Calu3 (cell line): ENCODE measurements at regions not wholly inside any gene's neighbourhood (a gene's known extent, or its start where the extent isn't known, plus 50 kb on each side); places are given as distances from the start of the nearest gene placed in this dataset.

Experiments used
- BruUV-seq: library from RNA; stranded (reverse); fragments of 400-500 nt; replicated peaks from 2 replicates; lab custom pipeline; 2021; lab: Mats Ljungman, UMichigan
- CTCF ChIA-PET: fragments of 300-600 bp; sonication (Branson Sonifier 250); formaldehyde crosslinking; loops from one replicate; lab custom pipeline; 2022; ENCODE audit warnings: antibody characterized with exemption; lab: Charles Lee
- DNase-seq: peaks from one replicate; pipeline ENCODE4 v3.0.0; 2022
- H3K27ac Mint-ChIP-seq: one replicate; pipeline ENCODE4 v1.8.0; 2022; ENCODE audit warnings: mixed read lengths; ENCODE audit not compliant: unreplicated experiment
- H3K27me3 Mint-ChIP-seq: one replicate; pipeline ENCODE4 v1.8.0; 2022; ENCODE audit warnings: mixed read lengths; ENCODE audit not compliant: unreplicated experiment
- H3K36me3 Mint-ChIP-seq: one replicate; pipeline ENCODE4 v1.8.0; 2022; ENCODE audit warnings: mild to moderate bottlenecking, moderate library complexity, mixed read lengths; ENCODE audit not compliant: insufficient read depth, unreplicated experiment
- H3K4me1 Mint-ChIP-seq: one replicate; pipeline ENCODE4 v1.8.0; 2022; ENCODE audit warnings: mild to moderate bottlenecking, low read depth, mixed read lengths; ENCODE audit not compliant: unreplicated experiment
- H3K4me3 Mint-ChIP-seq: one replicate; pipeline ENCODE4 v1.8.0; 2022; ENCODE audit warnings: mild to moderate bottlenecking, low read depth, moderate library complexity, mixed read lengths; ENCODE audit not compliant: unreplicated experiment
- H3K9me3 Mint-ChIP-seq: one replicate; pipeline ENCODE4 v1.8.0; 2022; ENCODE audit warnings: low read depth, mixed read lengths; ENCODE audit not compliant: unreplicated experiment
- intact Hi-C: fragments of 100-400 bp; cut with micrococcal nuclease; formaldehyde crosslinking; loops from one replicate; pipeline ENCODE4 v1.10.0; 2022; ENCODE audit not compliant: unreplicated experiment
- TF ChIP-seq, protein P1 (sequence below): fragments of 200-600 bp; IDR thresholded peaks from one replicate; pipeline ENCODE4 v1.8.0; 2022; ENCODE audit warnings: antibody characterized with exemption; ENCODE audit not compliant: unreplicated experiment

DNA sequence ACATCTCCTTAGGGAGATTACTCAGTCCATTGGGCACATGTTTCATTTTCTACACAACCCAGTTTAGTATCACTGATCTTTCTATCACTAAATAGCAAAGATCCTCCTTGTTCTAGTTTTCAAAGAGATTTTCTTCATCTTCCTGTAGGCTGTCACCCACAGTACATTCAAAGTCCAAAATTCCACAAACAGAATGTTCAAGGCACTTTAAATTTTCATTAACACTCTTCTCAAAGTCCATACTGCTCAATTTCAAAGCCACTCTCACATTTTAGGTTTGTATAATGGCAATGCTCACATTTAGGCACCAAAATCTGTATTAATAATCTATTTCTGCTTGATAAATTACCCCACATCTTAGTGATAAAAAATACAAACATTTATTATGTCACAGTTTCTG, 152.8 kb downstream of the FSIP2 start:
- no peaks in the 10 kb centered on the region for H3K9me3 Mint-ChIP-seq
- no peaks in the 10 kb centered on the region for H3K27me3 Mint-ChIP-seq
- no peaks in the 10 kb centered on the region for H3K4me1 Mint-ChIP-seq
- no peak for DNase-seq
- no peak overlapping the region for H3K27ac Mint-ChIP-seq
- no peak overlapping the region for H3K4me3 Mint-ChIP-seq
- BruUV-seq: no TSS peak
- CTCF ChIA-PET: no interaction called here
- intact Hi-C loops: no loop called here
- H3K36me3 Mint-ChIP-seq: no peaks in the 10 kb centered on the region
- TF ChIP-seq, protein P1, sequence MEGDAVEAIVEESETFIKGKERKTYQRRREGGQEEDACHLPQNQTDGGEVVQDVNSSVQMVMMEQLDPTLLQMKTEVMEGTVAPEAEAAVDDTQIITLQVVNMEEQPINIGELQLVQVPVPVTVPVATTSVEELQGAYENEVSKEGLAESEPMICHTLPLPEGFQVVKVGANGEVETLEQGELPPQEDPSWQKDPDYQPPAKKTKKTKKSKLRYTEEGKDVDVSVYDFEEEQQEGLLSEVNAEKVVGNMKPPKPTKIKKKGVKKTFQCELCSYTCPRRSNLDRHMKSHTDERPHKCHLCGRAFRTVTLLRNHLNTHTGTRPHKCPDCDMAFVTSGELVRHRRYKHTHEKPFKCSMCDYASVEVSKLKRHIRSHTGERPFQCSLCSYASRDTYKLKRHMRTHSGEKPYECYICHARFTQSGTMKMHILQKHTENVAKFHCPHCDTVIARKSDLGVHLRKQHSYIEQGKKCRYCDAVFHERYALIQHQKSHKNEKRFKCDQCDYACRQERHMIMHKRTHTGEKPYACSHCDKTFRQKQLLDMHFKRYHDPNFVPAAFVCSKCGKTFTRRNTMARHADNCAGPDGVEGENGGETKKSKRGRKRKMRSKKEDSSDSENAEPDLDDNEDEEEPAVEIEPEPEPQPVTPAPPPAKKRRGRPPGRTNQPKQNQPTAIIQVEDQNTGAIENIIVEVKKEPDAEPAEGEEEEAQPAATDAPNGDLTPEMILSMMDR: no peak

DNA sequence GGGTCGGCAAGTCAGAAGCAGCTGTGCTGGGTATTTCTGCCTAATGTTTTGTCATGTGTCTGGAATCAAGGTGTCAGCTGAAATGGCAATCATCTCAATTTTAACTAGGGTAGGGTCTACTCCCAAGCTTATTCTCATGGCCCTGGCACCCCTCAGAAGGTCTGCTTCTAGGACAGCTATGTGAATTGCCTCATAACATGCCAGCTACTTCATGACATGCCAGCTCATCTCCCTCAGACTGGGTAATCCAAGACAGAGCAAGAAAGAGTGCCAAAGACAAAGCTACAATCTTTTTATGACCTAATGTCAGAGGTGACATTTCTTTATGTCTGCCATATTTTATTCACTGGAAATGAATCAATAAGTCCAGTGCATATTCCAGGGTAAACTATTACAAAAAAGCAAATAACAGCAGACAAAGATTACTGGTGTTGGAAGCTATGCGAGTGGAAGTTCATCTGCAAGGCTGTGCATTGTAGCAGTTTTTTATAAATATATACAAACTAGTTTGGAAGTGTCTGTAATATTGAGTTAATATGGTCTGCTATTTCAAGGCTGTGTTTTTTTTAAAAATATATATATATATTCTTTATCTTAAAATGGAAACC, 153.3 kb downstream of the FSIP2 start:
- Mint-ChIP-seq H3K27me3 (no peaks in the 10 kb centered on the region), H3K27ac (no peak overlapping the region), H3K4me1 (no peaks in the 10 kb centered on the region), H3K36me3 (no peaks in the 10 kb centered on the region), H3K9me3 (no peaks in the 10 kb centered on the region), H3K4me3 (no peak overlapping the region)
- CTCF ChIA-PET: interaction anchor here (0.7 kb wide), 1 partner anchor 11 kb away, joined by 3 read pairs; no protein-coding TSS in a partner anchor
- DNase-seq: no peak
- intact Hi-C loops: no loop called here
- TF ChIP-seq, protein P1: no peak
- no TSS peak for BruUV-seq

DNA sequence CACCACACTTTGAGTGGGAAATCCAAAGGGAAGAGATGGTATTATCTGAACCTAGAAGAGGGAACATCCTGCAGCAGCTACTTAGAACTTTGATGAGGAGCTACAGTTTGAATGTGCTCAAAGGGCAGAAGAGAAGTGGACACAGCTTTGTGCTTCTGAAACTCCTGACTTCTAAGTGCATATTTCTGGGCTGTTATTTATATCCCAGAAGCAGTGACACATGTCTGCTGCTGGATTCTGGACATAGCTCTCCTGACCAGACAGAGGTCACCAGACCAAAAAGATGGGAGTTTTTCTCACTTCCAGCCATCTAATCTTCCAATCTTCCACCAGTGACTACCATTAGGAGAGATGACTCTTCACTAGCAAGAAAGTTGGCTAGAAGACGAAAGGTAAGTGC, 153.9 kb downstream of the FSIP2 start:
- Mint-ChIP-seq H3K9me3 (no peaks in the 10 kb centered on the region), H3K4me1 (no peaks in the 10 kb centered on the region), H3K36me3 (no peaks in the 10 kb centered on the region), H3K27ac (no peak overlapping the region), H3K4me3 (no peak overlapping the region), H3K27me3 (no peaks in the 10 kb centered on the region)
- CTCF ChIA-PET: interaction anchor here (0.7 kb wide), 1 partner anchor 11 kb away, joined by 3 read pairs; no protein-coding TSS in a partner anchor
- intact Hi-C loops: no loop called here
- BruUV-seq: no TSS peak
- DNase-seq: no peak
- TF ChIP-seq, protein P1: no peak

DNA sequence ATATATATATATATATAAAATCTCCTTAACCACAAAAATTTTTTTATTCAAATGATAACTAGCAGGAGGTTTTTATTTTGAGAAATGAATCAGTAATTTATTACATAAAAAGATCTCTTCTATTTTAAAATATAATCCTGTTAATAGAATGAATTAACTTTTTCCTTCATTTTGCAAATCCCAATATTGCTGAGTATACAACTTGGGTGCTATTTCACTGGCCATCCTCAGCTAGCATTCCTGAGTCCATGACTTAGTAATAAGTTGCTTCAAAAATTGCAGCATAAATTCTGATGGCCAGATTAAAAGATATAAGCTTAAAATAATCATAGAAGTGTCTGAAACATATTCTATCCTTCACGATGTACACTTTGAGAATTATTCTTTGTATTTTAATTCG, 155.6 kb downstream of the FSIP2 start:
- intact Hi-C loops: no loop called here
- Mint-ChIP-seq H3K27ac (no peak overlapping the region), H3K27me3 (no peaks in the 10 kb centered on the region), H3K4me1 (no peaks in the 10 kb centered on the region), H3K4me3 (no peak overlapping the region), H3K36me3 (no peaks in the 10 kb centered on the region), H3K9me3 (no peaks in the 10 kb centered on the region)
- BruUV-seq: no TSS peak
- no peak for DNase-seq
- TF ChIP-seq, protein P1: no peak
- CTCF ChIA-PET: no interaction called here
